ENCODE measurements at regions not wholly inside any gene's neighbourhood (a gene's known extent, or its start where the extent isn't known, plus 50 kb on each side); places are given as distances from the start of the nearest gene placed in this dataset.

DNA sequence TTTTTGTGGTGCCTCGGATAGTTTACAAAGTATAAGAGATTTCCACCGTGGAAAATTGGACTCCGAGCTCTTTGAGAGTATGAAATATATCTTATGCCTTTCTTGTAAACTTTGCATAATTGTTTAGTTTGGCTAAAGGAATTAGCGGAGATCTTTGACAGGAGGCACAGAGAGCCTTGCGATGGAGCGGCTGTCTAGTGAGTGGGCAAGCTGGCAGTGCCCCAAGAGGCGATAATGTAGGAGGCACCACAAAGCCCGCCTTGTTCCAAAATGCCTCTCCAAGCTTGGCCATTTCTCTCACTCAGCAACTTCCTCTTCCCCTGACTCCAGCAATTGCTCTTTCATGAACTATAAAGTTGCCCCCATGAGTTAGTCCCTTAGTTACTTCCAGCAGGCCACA lies 270.1 kb upstream of the PRICKLE1 start:
- no peak for DNase-seq (ENCODE audit: low spot score)

GRCh38 chr12:42857106-42857505 lies 267.6 kb upstream of the PRICKLE1 start:
- DNase-seq (ENCODE audit: low spot score), result no peak

DNA sequence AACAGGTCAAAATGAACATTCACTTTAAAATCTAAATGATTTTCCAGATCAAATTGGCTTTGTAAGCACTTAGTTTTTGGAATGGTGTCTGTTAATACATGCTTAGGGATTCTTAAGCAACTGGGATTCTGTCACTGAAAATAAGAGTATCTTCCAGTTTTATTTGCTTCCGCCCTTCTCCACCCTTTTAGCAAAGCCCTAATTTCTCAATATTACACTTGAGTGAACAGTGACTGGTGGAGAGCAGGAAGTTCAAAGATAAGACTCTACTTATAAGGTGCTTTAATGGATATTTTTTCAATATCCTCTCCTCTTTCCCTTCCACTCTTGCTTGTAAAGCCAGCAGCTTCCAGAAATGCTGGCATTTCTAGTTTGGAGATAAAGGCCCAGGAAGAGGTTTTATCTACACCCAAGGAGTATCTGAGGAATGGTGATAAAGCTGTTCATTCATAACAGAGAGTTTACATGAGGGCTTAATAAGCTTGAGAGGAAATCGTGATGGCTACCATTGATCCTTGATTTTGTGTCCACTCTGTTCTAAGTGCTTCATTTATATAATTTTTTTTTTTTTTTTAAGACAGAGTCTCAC lies 265.9 kb upstream of the PRICKLE1 start:
- DNase-seq (ENCODE audit: low spot score), result no peak

DNA sequence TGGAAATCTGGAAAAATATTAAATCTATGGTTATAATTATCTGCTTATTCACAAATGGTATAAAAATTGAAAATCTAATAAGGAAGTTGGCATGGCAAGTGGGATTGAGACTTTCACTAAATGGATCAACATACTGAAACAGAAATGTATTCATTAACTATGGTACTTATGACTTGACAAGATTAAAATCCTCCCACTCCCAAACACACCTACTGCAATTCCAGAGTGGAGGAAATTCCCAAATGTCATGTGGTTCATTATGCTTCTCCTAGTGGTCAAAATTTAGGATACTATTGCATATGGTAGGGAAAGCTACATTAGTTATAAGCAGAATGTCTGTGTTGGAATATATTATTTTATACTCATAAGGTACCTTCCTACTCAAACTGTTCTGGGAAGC lies 265.3 kb upstream of the PRICKLE1 start:
- no peak for DNase-seq (ENCODE audit: low spot score)

DNA sequence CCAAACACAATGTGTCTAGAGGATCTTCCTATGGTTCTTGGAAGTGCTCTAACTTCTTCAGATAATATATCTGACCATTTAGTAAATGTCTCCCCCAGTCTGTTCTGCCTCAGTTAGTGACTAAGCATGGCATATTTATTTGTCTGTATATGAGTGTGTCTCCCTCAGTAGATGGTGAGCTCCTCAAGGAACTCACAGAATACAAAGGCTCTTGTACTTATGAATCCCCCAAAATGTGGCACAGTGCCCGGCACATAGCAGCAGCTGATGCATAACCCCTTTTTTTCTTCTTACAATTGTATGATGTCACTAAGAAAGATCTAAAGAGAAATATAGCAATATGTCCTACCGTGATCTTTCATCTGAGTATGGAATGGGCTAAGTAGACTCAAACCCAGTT lies 264.7 kb upstream of the PRICKLE1 start:
- no peak for DNase-seq (ENCODE audit: low spot score)

GRCh38 chr12:42853370-42854140 lies 264.0 kb upstream of the PRICKLE1 start:
- no peak for DNase-seq (ENCODE audit: low spot score)

- no peak for DNase-seq (ENCODE audit: low spot score)
These were observed 257.2 kb upstream of the PRICKLE1 start for GRCh38 chr12:42846782-42847181.

DNA sequence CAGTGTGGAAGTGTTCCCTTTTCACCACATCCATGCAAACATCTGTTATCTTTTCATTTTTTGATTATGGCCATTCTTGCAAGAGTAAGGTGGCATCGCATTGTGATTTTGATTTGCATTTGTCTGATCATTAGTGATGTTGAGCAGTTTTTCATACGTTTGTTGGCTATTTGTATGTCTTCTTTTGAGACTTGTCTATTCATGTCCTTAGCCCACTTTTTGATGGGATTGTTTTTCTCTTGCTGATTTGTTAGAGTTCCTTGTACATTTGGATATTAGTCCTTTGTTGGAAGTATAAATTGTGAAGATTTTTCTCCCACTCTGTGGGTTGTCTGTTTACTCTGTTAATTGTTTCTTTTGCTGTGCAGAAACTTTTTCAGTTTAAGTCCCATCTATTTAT lies 244.5 kb upstream of the PRICKLE1 start:
- DNase-seq (ENCODE audit: low spot score), result no peak

DNA sequence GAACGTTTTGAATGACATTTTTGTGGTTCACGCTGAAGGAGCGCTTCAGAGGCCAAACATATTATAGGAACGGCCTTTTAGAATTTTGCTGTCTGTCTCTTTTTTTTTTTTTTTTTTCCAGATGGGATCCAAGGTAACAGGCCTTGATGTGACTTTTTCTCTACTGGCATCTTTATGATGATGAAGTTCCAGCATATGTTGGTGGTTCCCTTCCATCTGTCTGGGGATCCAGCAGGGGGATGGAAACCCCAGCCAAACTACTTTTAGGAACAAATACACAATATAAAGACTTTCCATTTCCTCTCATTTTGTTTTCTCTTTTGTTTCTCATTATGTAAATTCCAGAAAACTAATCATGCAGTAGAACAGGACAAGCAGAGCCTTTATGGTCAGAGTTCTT lies 239.3 kb upstream of the PRICKLE1 start:
- DNase-seq (ENCODE audit: low spot score), result no peak

GRCh38 chr12:42824327-42824726 lies 234.8 kb upstream of the PRICKLE1 start:
- no peak for DNase-seq (ENCODE audit: low spot score)

GRCh38 chr12:42823679-42824078 lies 234.1 kb upstream of the PRICKLE1 start:
- DNase-seq (ENCODE audit: low spot score), result no peak

GRCh38 chr12:42819846-42820245 lies 230.3 kb upstream of the PRICKLE1 start:
- no peak for DNase-seq (ENCODE audit: low spot score)

DNA sequence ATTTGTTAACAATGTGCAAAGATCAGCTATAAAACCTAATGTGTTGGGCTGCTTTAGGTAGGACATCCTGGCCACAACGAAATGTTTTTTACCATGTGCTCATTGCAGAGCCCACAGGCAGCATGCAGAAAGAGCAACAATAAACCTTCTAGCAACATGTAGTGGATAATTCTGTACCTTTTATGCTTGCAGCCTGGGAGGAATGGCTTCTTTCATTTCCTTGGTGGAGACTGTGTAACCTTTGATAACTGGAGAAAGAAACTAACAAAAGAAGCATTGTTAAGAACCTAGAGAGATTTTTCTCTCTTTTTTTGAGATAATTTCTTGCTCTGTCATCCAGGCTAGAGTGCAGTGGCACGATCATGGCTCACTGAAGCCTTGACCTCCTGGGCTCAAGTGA lies 225.5 kb upstream of the PRICKLE1 start:
- DNase-seq (ENCODE audit: low spot score), result no peak

- DNase-seq (ENCODE audit: low spot score), result no peak
These were observed 223.3 kb upstream of the PRICKLE1 start for GRCh38 chr12:42812871-42813270.

DNA sequence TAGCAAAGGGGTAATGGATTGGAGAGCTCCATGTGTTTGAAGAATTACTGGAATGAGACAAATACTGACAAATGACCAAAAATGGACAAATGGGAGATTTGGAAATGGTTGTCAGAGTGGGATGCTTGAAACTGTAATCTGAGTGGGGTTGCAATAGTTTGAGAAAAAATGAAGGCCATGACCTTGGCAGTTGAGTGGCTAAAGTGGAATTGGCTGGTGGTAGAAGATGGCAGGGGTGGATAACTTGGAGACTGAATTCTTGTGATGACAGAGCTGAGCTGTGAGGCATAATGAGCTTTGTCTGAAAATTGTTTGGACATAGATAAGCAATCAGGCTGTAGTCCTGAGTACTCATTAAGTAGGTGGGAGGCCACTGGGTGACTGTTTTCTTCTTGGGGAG lies 222.5 kb upstream of the PRICKLE1 start:
- no peak for DNase-seq (ENCODE audit: low spot score)

DNA sequence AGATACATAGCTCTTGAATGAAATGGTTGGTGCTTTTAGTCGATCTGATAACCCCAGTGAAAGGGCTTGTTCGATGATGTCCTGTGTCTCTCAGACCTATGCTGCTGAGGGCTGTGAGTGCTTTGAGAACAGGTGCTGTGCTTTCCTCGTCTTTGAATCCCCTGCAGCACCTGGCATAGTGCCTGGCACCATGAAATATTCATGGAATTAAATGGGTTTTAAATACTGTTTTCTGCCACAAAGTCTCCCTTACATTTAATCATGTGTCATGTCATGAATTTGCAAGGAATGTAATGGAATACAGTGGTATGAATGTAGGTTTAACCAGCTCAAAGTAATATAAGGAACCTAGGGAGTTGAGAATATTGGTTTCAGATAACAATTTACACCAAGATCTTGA lies 220.5 kb upstream of the PRICKLE1 start:
- DNase-seq (ENCODE audit: low spot score), result no peak

- DNase-seq (ENCODE audit: low spot score), result no peak
These were observed 219.7 kb upstream of the PRICKLE1 start for GRCh38 chr12:42809226-42809625.

DNA sequence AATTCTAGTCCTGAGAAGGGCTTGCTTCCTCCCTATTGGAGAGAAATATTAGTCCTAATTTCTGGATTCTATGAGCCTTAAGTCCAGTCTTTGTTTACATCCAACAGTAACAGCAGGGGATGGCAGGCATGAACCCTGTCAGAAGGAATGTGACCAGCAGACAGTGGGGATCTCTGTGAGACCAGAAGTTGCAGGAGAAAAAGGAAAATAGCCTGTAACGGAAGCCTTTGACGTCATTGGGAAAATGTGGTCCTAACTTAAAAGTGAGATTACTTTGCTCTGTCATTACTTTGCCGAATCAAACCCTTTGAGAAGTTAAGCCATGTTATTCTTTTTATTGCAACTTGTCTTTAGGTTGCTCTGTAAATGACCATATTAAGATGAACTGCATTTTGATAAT lies 218.2 kb upstream of the PRICKLE1 start:
- DNase-seq (ENCODE audit: low spot score), result no peak

GRCh38 chr12:42807251-42807650 lies 217.7 kb upstream of the PRICKLE1 start:
- no peak for DNase-seq (ENCODE audit: low spot score)

GRCh38 chr12:42804928-42805327 lies 215.4 kb upstream of the PRICKLE1 start:
- no peak for DNase-seq (ENCODE audit: low spot score)

DNA sequence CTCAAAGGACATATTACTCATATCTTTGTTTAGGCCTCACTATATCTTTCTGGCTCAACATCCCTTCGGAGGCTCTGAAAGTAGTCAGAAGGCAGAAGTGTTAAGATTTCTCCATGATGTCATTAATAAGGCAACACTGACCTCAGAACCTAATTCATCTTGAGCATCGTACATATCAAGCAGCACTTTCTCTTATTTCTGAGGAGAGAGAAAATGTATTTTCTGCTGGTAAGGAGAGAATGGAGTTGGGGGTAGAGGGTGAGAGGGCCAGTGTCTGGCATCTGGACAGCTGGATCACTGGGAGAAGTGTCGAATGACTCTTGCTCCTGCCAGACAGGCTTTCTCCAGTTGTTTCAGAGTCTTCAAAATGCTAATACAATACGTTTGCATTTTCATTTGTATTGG lies 213.2 kb upstream of the PRICKLE1 start:
- no peak for DNase-seq (ENCODE audit: low spot score)

DNA sequence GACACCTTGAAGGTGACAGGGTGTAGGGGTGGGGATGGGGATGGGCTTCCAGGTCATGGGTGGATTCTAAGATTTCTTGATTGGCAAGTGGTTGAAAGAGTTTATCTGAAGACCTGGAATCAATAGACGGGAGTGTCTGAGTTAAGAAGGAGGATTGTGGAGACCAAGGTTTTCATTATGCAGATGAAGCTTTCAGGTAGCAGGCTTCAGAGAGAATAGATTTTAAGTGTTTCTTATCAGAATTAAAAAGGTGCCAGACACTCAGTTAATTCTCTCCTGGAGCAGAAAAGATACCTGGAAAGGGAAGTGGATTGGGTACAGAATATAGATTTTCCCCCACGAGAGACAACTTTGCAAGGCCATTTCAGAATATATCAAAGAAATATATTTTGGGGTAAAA lies 211.7 kb upstream of the PRICKLE1 start:
- no peak for DNase-seq (ENCODE audit: low spot score)

DNA sequence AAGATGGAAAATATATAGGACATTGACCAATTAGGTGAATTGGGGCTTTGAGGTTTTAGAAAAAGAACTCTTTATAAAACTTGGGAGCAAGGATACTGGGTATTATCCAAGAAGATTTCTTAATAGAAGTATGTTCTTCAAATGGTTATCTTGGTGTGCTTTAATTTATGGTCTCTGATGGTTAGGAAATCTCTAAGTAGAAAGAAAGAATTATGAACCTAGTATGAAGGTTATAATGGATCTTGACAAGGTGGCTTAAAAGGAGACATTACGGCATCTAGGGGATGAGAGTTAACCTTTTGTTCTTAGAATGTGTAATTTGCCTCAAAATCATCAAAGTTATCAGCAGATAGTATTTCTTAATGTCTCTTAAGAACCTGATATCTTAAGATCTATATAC lies 210.4 kb upstream of the PRICKLE1 start:
- no peak for DNase-seq (ENCODE audit: low spot score)
